Mesenchymal stem cell (in vitro differentiated cells and primary cell): ENCODE measurements at regions not wholly inside any gene's neighbourhood (a gene's known extent, or its start where the extent isn't known, plus 50 kb on each side); places are given as distances from the start of the nearest gene placed in this dataset.

Source experiments
- DNase-seq: peaks from one replicate; pipeline ENCODE4 v3.0.0-alpha.2; 2013
- H2AFZ ChIP-seq: one replicate; pipeline ENCODE4 v1.6.1; 2013; ENCODE audit warnings: low read depth, mild to moderate bottlenecking, control low read depth, inconsistent platforms, low read length, moderate library complexity
- H2AK5ac ChIP-seq: 2 replicates; pipeline ENCODE4 v1.6.1; 2013; ENCODE audit warnings: low read length, moderate library complexity, mild to moderate bottlenecking, inconsistent platforms; ENCODE audit not compliant: severe bottlenecking
- H2BK120ac ChIP-seq: one replicate; pipeline ENCODE4 v1.6.1; 2013; ENCODE audit warnings: low read depth, mild to moderate bottlenecking, inconsistent platforms, low read length, moderate library complexity
- H2BK12ac ChIP-seq, 2 experiments: one replicate each; pipeline ENCODE4 v1.6.1; 2013; ENCODE audit warnings: inconsistent platforms in 2 of 2, low read length in 2 of 2, mild to moderate bottlenecking in 2 of 2, moderate library complexity in 2 of 2, control low read depth in 1 of 2
- H2BK15ac ChIP-seq: one replicate; pipeline ENCODE4 v1.6.1; 2013; ENCODE audit warnings: mild to moderate bottlenecking, low read depth, inconsistent platforms; ENCODE audit not compliant: poor library complexity, severe bottlenecking
- H2BK5ac ChIP-seq: 2 replicates; pipeline ENCODE4 v1.6.1; 2013; ENCODE audit warnings: low read depth, mild to moderate bottlenecking, low read length, control low read depth, inconsistent platforms; ENCODE audit not compliant: poor library complexity, severe bottlenecking
- H3K14ac ChIP-seq, 2 experiments: one replicate each; pipeline ENCODE4 v1.6.1; 2013; ENCODE audit warnings: inconsistent platforms in 2 of 2, low read length in 2 of 2, control low read depth in 1 of 2, mild to moderate bottlenecking in 1 of 2, moderate library complexity in 1 of 2
- H3K18ac ChIP-seq, 2 experiments: one replicate each; pipeline ENCODE4 v1.6.1; 2013; ENCODE audit warnings: inconsistent platforms in 2 of 2, low read length in 2 of 2, control low read depth in 1 of 2, low read depth in 1 of 2, mild to moderate bottlenecking in 1 of 2
- H3K23ac ChIP-seq, 2 experiments: one replicate each; pipeline ENCODE4 v1.6.1; 2013; ENCODE audit warnings: inconsistent platforms in 2 of 2, low read length in 2 of 2, mild to moderate bottlenecking in 2 of 2, moderate library complexity in 2 of 2, control low read depth in 1 of 2
- H3K27ac ChIP-seq: 2 replicates; pipeline ENCODE4 v1.5.1; 2013; ENCODE audit warnings: mild to moderate bottlenecking, moderate library complexity, low read length, control low read depth, inconsistent platforms; ENCODE audit not compliant: poor library complexity, severe bottlenecking
- H3K27me3 ChIP-seq, 2 experiments: 2 replicates each; pipeline versions ENCODE4 v1.6.1 to v1.7.0; 2013; ENCODE audit warnings: low read length in 2 of 2, mild to moderate bottlenecking in 2 of 2, moderate library complexity in 2 of 2, control low read depth in 1 of 2, inconsistent platforms in 1 of 2; ENCODE audit not compliant: control insufficient read depth in 1 of 2, insufficient read depth in 1 of 2
- H3K36me3 ChIP-seq, 2 experiments: 2 replicates each; pipeline versions ENCODE4 v1.6.1 to v1.7.0; 2013; ENCODE audit warnings: low read length in 2 of 2, control low read depth in 1 of 2, inconsistent platforms in 1 of 2, low read depth in 1 of 2, mild to moderate bottlenecking in 1 of 2; ENCODE audit not compliant: insufficient read depth in 2 of 2, control insufficient read depth in 1 of 2
- H3K4ac ChIP-seq, 2 experiments: one replicate each; pipeline ENCODE4 v1.6.1; 2013; ENCODE audit warnings: inconsistent platforms in 2 of 2, low read length in 2 of 2, mild to moderate bottlenecking in 2 of 2, moderate library complexity in 2 of 2, control low read depth in 1 of 2, low read depth in 1 of 2
- H3K4me1 ChIP-seq: 2 replicates; pipeline ENCODE4 v1.6.1; 2013; ENCODE audit warnings: low read depth, low read length, control low read depth; ENCODE audit not compliant: control insufficient read depth, insufficient read depth
- H3K4me2 ChIP-seq: 2 replicates; pipeline ENCODE4 v1.6.1; 2013; ENCODE audit warnings: low read length, mild to moderate bottlenecking, inconsistent platforms; ENCODE audit not compliant: poor library complexity, severe bottlenecking
- H3K4me3 ChIP-seq, 2 experiments: 2 replicates each; pipeline versions ENCODE4 v1.5.1 to v1.7.0; 2013; ENCODE audit warnings: low read length in 2 of 2, mild to moderate bottlenecking in 2 of 2, control low read depth in 1 of 2, low read depth in 1 of 2; ENCODE audit not compliant: insufficient read depth in 1 of 2
- H3K79me1 ChIP-seq: replicated peaks from 2 replicates; pipeline ENCODE4 v1.6.1; 2013; ENCODE audit warnings: mild to moderate bottlenecking, control low read depth, low read length, inconsistent platforms; ENCODE audit not compliant: poor library complexity, severe bottlenecking
- H3K9ac ChIP-seq: 2 replicates; pipeline ENCODE4 v1.7.0; 2013; ENCODE audit warnings: mild to moderate bottlenecking, low read length, moderate library complexity
- H3K9me3 ChIP-seq: 2 replicates; pipeline ENCODE4 v1.7.0; 2013; ENCODE audit warnings: mild to moderate bottlenecking, low read length; ENCODE audit not compliant: control insufficient read depth
- H4K8ac ChIP-seq: one replicate; pipeline ENCODE4 v1.6.1; 2013; ENCODE audit warnings: inconsistent platforms, mild to moderate bottlenecking, low read length, moderate library complexity
- H4K91ac ChIP-seq: one replicate; pipeline ENCODE4 v1.6.1; 2013; ENCODE audit warnings: mild to moderate bottlenecking, low read length, inconsistent platforms
- WGBS: methylation state at CpG from one replicate; pipeline ENCODE4 v1.1.7; 2013; ENCODE audit warnings: mixed read lengths; 5-methylcytosine and 5-hydroxymethylcytosine counted together

DNA sequence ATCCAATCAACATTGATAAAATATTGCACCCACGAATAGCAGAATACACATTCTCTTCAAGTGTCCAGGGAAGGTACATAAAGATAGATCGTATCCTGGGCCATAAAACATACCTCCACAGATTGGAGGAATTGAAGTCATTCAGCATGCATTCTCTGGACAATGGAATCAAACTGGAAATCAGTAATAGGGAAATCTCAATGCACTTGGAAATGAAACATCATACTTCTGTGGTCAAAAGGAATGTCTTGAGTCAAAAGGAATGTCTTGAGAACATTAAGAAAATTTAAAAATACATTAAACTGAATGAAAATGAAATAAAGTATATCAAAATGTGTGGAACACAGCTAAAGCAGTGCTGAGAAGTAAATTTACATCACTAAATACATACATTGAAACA, 138.8 kb downstream of the TFAP2A start:
- H3K9ac ChIP-seq, result no peak overlapping the region
- H4K8ac ChIP-seq, result no peak overlapping the region
- H3K36me3 ChIP-seq, result no peaks in the 10 kb centered on the region
- no peak overlapping the region for H3K4ac ChIP-seq
- no peak for DNase-seq
- H3K4me1 ChIP-seq, result no peaks in the 10 kb centered on the region
- no peak overlapping the region for H2BK5ac ChIP-seq
- H3K79me1 ChIP-seq, result no peaks in the 10 kb centered on the region
- H3K18ac ChIP-seq, result no peak overlapping the region
- no peak overlapping the region for H3K23ac ChIP-seq
- H2AFZ ChIP-seq, result no peak overlapping the region
- H3K9me3 ChIP-seq, result no peaks in the 10 kb centered on the region
- H3K4me2 ChIP-seq, result no peak overlapping the region
- H2BK120ac ChIP-seq, result no peak overlapping the region
- no peak overlapping the region for H3K4me3 ChIP-seq
- peak overlapping the region; percentile 40 for H3K27ac ChIP-seq
- no peak overlapping the region for H4K91ac ChIP-seq
- no peak overlapping the region for H3K14ac ChIP-seq
- no peak overlapping the region for H2BK15ac ChIP-seq
- no peak overlapping the region for H2AK5ac ChIP-seq
- no peak overlapping the region for H2BK12ac ChIP-seq
- no peaks in the 10 kb centered on the region for H3K27me3 ChIP-seq
- 78% methylated on average over 1 of the region's 2 CpGs for WGBS

DNA sequence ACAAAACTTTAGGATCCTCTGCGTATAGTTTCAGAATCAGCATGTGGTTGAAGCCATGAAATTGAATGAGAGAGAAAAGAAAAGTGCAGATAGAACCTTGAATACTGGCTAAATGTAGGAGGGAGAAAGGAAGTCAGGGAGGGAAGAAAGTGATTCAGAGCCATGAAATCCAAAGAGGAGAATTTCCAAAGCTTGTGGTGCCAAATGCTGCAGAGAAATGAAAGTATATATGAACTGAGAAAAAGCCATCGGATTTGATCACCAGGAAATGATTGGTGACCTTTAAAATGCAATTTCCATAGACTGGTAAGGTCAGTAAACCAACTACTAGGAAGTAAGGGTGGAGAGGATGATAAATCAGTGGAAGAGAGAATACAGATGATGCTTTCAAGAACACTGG, 142.3 kb downstream of the TFAP2A start:
- Histone ChIP-seq H4K91ac (no peak overlapping the region), H2BK12ac (no peak overlapping the region), H3K4me3 (no peak overlapping the region), H2AK5ac (no peak overlapping the region), H3K9me3 (no peaks in the 10 kb centered on the region), H3K79me1 (no peaks in the 10 kb centered on the region), H4K8ac (no peak overlapping the region), H3K18ac (no peak overlapping the region), H3K4me2 (no peak overlapping the region), H2AFZ (no peak overlapping the region), H3K36me3 (no peaks in the 10 kb centered on the region), H3K27ac (no peak overlapping the region), H3K4me1 (peaks cover 2% of the 10 kb centered on the region), H3K27me3 (peaks cover 0 to 15% of the 10 kb centered on the region in 2 experiments), H2BK15ac (no peak overlapping the region), H2BK5ac (no peak overlapping the region), H3K23ac (no peak overlapping the region), H2BK120ac (no peak overlapping the region), H3K14ac (no peak overlapping the region), H3K4ac (no peak overlapping the region), H3K9ac (no peak overlapping the region)
- DNase-seq, result no peak
- 55% methylated on average over 2 of the region's 2 CpGs for WGBS

DNA sequence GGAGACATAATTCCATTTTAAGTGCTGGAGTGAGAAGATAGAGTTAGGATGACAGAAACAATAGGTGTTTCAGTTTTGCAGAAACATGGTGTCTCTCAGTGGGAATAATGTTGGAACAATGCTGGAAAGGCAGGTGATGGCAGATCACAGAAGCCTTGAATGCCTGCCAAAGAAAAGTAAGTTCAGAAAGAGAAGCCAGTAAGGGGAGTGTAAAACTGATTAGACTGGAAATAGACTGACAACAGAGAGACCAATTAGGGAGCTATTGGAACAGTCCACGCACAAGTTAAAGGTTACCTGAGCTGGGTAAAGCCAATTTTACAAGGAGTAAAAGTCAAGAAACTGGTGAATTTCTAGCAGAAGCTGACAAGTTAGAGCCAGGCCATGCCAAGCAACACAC, 142.9 kb downstream of the TFAP2A start:
- H3K4me3 ChIP-seq, result no peak overlapping the region
- H2BK5ac ChIP-seq, result no peak overlapping the region
- peaks cover 0 to 15% of the 10 kb centered on the region in 2 experiments for H3K27me3 ChIP-seq
- H4K91ac ChIP-seq, result no peak overlapping the region
- H3K4me1 ChIP-seq, result peaks cover 2% of the 10 kb centered on the region
- H4K8ac ChIP-seq, result no peak overlapping the region
- H2AK5ac ChIP-seq, result no peak overlapping the region
- no peak overlapping the region for H3K9ac ChIP-seq
- no peak overlapping the region for H3K14ac ChIP-seq
- no peak overlapping the region for H2AFZ ChIP-seq
- H2BK15ac ChIP-seq, result no peak overlapping the region
- no peaks in the 10 kb centered on the region for H3K36me3 ChIP-seq
- H3K27ac ChIP-seq, result no peak overlapping the region
- H3K4me2 ChIP-seq, result no peak overlapping the region
- WGBS, result 56% methylated on average over 1 of the region's 1 CpG
- no peak overlapping the region for H3K4ac ChIP-seq
- H2BK120ac ChIP-seq, result no peak overlapping the region
- no peak for DNase-seq
- no peak overlapping the region for H3K23ac ChIP-seq
- H2BK12ac ChIP-seq, result no peak overlapping the region
- no peaks in the 10 kb centered on the region for H3K9me3 ChIP-seq
- no peak overlapping the region for H3K18ac ChIP-seq
- H3K79me1 ChIP-seq, result no peaks in the 10 kb centered on the region

GRCh38 chr6:10269814-10270472, 144.9 kb downstream of the TFAP2A start:
- no peak overlapping the region for H3K4me3 ChIP-seq
- H3K18ac ChIP-seq, result no peak overlapping the region
- no peak overlapping the region for H2BK5ac ChIP-seq
- no peak overlapping the region for H2BK12ac ChIP-seq
- no peak overlapping the region for H2BK120ac ChIP-seq
- H3K23ac ChIP-seq, result no peak overlapping the region
- peaks cover 0 to 15% of the 10 kb centered on the region in 2 experiments for H3K27me3 ChIP-seq
- no peaks in the 10 kb centered on the region for H3K9me3 ChIP-seq
- no peaks in the 10 kb centered on the region for H3K79me1 ChIP-seq
- no peak for DNase-seq
- no peak overlapping the region for H4K8ac ChIP-seq
- H2AFZ ChIP-seq, result no peak overlapping the region
- no peak overlapping the region for H4K91ac ChIP-seq
- H3K4me2 ChIP-seq, result no peak overlapping the region
- no peak overlapping the region for H3K14ac ChIP-seq
- H3K9ac ChIP-seq, result no peak overlapping the region
- H3K4me1 ChIP-seq, result peaks cover 2% of the 10 kb centered on the region
- no peak overlapping the region for H3K27ac ChIP-seq
- WGBS, result 80% methylated on average over 5 of the region's 6 CpGs
- no peak overlapping the region for H2BK15ac ChIP-seq
- H3K4ac ChIP-seq, result no peak overlapping the region
- H2AK5ac ChIP-seq, result no peak overlapping the region
- no peaks in the 10 kb centered on the region for H3K36me3 ChIP-seq
